ENCODE measurements at regions not wholly inside any gene's neighbourhood (a gene's known extent, or its start where the extent isn't known, plus 50 kb on each side); places are given as distances from the start of the nearest gene placed in this dataset.

DNA sequence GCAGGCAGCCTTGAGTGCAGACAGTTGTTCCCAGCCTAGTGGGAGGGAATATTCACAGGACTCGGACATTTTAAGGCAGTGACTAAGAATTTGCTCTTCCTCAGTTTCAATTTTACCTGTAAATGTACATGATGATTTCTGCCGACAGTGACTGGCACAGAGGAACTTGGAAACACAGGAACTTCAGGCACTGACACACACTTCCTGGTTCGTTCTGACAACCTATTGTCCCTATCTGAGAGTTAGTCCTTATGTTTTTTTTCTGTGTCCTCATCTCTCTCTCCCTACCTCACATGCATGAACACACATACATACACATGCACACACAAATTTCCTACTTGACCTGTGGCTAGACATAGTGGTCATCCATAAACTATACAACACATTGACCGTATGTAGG is 89.4 kb upstream of the CD180 start:
- no peak for DNase-seq (ENCODE audit: low spot score)
- Histone ChIP-seq H3K36me3 (no peaks in the 10 kb centered on the region), H3F3A (ENCODE audit: low read depth) (no peaks in the 10 kb centered on the region), H3K4me1 (peaks cover 9% of the 10 kb centered on the region), H3K9me3 (ENCODE audit: low read depth) (no peaks in the 10 kb centered on the region), H3K4me3 (no peak overlapping the region), H3K27ac (no peak overlapping the region), H2AFZ (replicated peaks) (no peak overlapping the region), H3K9ac (no peak overlapping the region), H3K27me3 (no peaks in the 10 kb centered on the region), H3K79me2 (ENCODE audit: low read depth) (no peaks in the 10 kb centered on the region), H3K4me2 (no peak overlapping the region), H4K20me1 (ENCODE audit: low read depth) (no peaks in the 10 kb centered on the region)
- Mint-ChIP-seq H3K27me3 (ENCODE audit: insufficient read depth, low read depth) (peaks cover 2% of the 10 kb centered on the region), H3K27ac (no peak overlapping the region), H3K4me3 (no peak overlapping the region), H3K9me3 (peaks cover 10% of the 10 kb centered on the region), H3K36me3 (no peaks in the 10 kb centered on the region), H3K4me1 (peaks cover 25% of the 10 kb centered on the region)
- TF ChIP-seq, protein P1, sequence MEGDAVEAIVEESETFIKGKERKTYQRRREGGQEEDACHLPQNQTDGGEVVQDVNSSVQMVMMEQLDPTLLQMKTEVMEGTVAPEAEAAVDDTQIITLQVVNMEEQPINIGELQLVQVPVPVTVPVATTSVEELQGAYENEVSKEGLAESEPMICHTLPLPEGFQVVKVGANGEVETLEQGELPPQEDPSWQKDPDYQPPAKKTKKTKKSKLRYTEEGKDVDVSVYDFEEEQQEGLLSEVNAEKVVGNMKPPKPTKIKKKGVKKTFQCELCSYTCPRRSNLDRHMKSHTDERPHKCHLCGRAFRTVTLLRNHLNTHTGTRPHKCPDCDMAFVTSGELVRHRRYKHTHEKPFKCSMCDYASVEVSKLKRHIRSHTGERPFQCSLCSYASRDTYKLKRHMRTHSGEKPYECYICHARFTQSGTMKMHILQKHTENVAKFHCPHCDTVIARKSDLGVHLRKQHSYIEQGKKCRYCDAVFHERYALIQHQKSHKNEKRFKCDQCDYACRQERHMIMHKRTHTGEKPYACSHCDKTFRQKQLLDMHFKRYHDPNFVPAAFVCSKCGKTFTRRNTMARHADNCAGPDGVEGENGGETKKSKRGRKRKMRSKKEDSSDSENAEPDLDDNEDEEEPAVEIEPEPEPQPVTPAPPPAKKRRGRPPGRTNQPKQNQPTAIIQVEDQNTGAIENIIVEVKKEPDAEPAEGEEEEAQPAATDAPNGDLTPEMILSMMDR (IDR thresholded peaks at IDR 0.05) = no peak
- TF ChIP-seq EZH2phosphoT487 (IDR thresholded peaks at IDR 0.05) (no peak), EZH2 (IDR thresholded peaks at IDR 0.05) (no peak)

DNA sequence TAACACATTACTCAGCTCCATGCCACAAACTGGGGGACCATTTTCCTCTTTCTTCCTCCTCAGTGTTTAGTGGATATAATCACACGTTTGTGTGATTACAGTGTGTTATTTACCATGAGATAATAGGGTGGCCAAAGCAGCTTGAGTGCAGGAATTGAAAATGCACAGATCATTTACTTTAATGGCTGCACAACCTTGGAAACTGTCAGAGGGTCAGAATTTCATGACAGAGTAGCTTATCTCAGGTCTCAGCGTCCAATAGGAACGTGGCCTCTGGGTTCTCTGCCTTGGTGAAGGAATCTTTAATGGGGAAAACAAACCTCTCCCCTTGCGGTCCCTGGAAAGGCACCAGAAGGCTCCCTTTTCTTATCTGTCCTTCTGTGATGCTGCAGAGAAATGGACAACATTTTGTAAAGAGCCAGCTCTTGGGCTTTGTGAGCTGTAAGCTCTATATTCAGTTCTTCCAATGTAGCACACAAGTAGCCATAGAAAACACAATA is 87.4 kb upstream of the CD180 start:
- no peak overlapping the region for H3K27ac ChIP-seq
- TF ChIP-seq, protein P1 (IDR thresholded peaks at IDR 0.05) = no peak
- TF ChIP-seq EZH2 (IDR thresholded peaks at IDR 0.05) (no peak), EZH2phosphoT487 (IDR thresholded peaks at IDR 0.05) (no peak)

DNA sequence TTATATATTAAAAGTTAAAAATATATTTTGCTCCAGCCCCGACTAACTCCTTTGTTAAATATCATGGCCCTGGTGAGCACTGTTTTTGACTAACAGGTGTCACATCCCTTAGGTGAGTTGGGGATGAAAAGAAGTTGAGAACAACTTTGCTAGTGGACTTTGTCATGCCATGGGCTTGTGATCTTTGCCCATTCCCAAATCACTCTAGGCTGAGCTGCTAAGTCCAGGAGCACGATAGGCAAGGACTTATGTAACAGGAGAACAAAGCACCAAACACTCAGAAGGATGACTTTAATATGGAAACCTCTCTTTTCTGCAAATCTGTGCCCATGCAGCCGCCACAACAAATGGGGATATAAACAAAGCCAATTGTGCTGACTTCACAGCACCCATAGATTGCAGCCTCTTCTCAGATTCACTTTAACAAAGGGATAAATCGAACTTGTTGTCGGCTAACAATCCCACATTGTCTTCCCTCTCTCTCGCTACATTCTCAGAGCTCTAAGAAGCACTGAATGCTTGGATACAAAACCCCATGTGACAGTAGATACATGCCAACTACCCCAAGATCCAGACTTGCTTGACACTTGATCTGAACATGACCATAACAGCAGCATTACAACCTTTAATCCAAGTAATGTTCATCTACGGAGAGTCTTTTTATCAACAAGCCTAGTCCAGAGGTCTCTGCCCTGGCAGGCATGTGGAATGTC is 86.8 kb upstream of the CD180 start:
- peaks cover 2% of the 10 kb centered on the region for H3K9me3 ChIP-seq (ENCODE audit: low read depth)
- no peaks in the 10 kb centered on the region for H3K79me2 ChIP-seq (ENCODE audit: low read depth)
- no peak overlapping the region for H3K27ac ChIP-seq
- no peaks in the 10 kb centered on the region for H3K27me3 ChIP-seq
- peaks cover 17% of the 10 kb centered on the region for H3K4me1 Mint-ChIP-seq
- no peak overlapping the region for H3K4me3 Mint-ChIP-seq
- H2AFZ ChIP-seq (replicated peaks) = no peak overlapping the region
- no peak overlapping the region for H3K4me2 ChIP-seq
- H3F3A ChIP-seq (ENCODE audit: low read depth) = no peaks in the 10 kb centered on the region
- H3K27me3 Mint-ChIP-seq (ENCODE audit: insufficient read depth, low read depth) = peaks cover 2% of the 10 kb centered on the region
- peak; percentile 30 for DNase-seq (ENCODE audit: low spot score)
- peaks cover 26% of the 10 kb centered on the region for H3K9me3 Mint-ChIP-seq
- peaks cover 9% of the 10 kb centered on the region for H3K4me1 ChIP-seq
- no peak overlapping the region for H3K27ac Mint-ChIP-seq
- peaks cover 2% of the 10 kb centered on the region for H3K36me3 Mint-ChIP-seq
- H3K9ac ChIP-seq = no peak overlapping the region
- TF ChIP-seq EZH2phosphoT487 (IDR thresholded peaks at IDR 0.05) (no peak), EZH2 (IDR thresholded peaks at IDR 0.05) (no peak)
- TF ChIP-seq, protein P1 (IDR thresholded peaks at IDR 0.05) = no peak
- H4K20me1 ChIP-seq (ENCODE audit: low read depth) = no peaks in the 10 kb centered on the region
- no peak overlapping the region for H3K4me3 ChIP-seq
- no peaks in the 10 kb centered on the region for H3K36me3 ChIP-seq

More for the DNA sequence above, 87.4 kb upstream of the CD180 start:
- H3K4me1 Mint-ChIP-seq = peaks cover 23% of the 10 kb centered on the region
- H2AFZ ChIP-seq (replicated peaks) = no peak overlapping the region
- peaks cover 9% of the 10 kb centered on the region for H3K4me1 ChIP-seq
- H3K36me3 Mint-ChIP-seq = peaks cover 2% of the 10 kb centered on the region
- no peaks in the 10 kb centered on the region for H3K9me3 ChIP-seq (ENCODE audit: low read depth)
- H3F3A ChIP-seq (ENCODE audit: low read depth) = no peaks in the 10 kb centered on the region
- H3K4me3 ChIP-seq = no peak overlapping the region
- no peaks in the 10 kb centered on the region for H3K27me3 ChIP-seq
- no peaks in the 10 kb centered on the region for H4K20me1 ChIP-seq (ENCODE audit: low read depth)
- no peak overlapping the region for H3K4me2 ChIP-seq
- H3K27me3 Mint-ChIP-seq (ENCODE audit: insufficient read depth, low read depth) = peaks cover 2% of the 10 kb centered on the region
- H3K27ac Mint-ChIP-seq = no peak overlapping the region
- H3K9me3 Mint-ChIP-seq = peaks cover 21% of the 10 kb centered on the region
- no peak overlapping the region for H3K4me3 Mint-ChIP-seq
- H3K9ac ChIP-seq = no peak overlapping the region
- H3K79me2 ChIP-seq (ENCODE audit: low read depth) = no peaks in the 10 kb centered on the region
- H3K36me3 ChIP-seq = no peaks in the 10 kb centered on the region
- no peak for DNase-seq (ENCODE audit: low spot score)

All from neural progenitor cell (in vitro differentiated cells).